ENCODE measurements at regions not wholly inside any gene's neighbourhood (a gene's known extent, or its start where the extent isn't known, plus 50 kb on each side); places are given as distances from the start of the nearest gene placed in this dataset.

DNA sequence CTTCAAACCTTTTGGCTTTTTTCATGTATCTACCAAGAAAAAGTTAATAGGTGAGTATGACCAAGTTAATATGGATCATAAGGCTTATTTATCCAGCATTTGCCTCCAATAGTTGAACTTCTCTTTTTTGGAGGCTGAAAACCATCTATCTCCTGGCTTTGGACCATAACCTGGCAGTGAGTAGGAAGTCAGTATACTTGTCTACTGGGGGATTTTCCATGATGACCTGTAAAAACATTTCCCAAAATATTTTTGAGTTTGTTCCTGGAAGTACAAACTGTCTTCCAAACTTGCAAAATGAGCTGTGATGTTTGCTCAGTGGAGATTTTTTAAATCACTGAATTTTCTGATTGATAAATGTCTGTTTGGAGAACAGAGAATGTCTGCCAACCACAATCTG is 349.9 kb downstream of the FAM47B start:
- TF ChIP-seq, protein P1, sequence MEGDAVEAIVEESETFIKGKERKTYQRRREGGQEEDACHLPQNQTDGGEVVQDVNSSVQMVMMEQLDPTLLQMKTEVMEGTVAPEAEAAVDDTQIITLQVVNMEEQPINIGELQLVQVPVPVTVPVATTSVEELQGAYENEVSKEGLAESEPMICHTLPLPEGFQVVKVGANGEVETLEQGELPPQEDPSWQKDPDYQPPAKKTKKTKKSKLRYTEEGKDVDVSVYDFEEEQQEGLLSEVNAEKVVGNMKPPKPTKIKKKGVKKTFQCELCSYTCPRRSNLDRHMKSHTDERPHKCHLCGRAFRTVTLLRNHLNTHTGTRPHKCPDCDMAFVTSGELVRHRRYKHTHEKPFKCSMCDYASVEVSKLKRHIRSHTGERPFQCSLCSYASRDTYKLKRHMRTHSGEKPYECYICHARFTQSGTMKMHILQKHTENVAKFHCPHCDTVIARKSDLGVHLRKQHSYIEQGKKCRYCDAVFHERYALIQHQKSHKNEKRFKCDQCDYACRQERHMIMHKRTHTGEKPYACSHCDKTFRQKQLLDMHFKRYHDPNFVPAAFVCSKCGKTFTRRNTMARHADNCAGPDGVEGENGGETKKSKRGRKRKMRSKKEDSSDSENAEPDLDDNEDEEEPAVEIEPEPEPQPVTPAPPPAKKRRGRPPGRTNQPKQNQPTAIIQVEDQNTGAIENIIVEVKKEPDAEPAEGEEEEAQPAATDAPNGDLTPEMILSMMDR (IDR thresholded peaks at IDR 0.05) = no peak
- TF ChIP-seq POLR2AphosphoS5 (IDR thresholded peaks at IDR 0.05; ENCODE audit: low read depth, low read length) (no peak), SIN3A (IDR thresholded peaks at IDR 0.05; ENCODE audit: borderline replicate concordance, insufficient read depth, low read depth, low read length) (no peak)
- TF ChIP-seq, protein P2, sequence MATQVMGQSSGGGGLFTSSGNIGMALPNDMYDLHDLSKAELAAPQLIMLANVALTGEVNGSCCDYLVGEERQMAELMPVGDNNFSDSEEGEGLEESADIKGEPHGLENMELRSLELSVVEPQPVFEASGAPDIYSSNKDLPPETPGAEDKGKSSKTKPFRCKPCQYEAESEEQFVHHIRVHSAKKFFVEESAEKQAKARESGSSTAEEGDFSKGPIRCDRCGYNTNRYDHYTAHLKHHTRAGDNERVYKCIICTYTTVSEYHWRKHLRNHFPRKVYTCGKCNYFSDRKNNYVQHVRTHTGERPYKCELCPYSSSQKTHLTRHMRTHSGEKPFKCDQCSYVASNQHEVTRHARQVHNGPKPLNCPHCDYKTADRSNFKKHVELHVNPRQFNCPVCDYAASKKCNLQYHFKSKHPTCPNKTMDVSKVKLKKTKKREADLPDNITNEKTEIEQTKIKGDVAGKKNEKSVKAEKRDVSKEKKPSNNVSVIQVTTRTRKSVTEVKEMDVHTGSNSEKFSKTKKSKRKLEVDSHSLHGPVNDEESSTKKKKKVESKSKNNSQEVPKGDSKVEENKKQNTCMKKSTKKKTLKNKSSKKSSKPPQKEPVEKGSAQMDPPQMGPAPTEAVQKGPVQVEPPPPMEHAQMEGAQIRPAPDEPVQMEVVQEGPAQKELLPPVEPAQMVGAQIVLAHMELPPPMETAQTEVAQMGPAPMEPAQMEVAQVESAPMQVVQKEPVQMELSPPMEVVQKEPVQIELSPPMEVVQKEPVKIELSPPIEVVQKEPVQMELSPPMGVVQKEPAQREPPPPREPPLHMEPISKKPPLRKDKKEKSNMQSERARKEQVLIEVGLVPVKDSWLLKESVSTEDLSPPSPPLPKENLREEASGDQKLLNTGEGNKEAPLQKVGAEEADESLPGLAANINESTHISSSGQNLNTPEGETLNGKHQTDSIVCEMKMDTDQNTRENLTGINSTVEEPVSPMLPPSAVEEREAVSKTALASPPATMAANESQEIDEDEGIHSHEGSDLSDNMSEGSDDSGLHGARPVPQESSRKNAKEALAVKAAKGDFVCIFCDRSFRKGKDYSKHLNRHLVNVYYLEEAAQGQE (IDR thresholded peaks at IDR 0.05; ENCODE audit: insufficient read depth in 1 of 2, low read depth in 2 of 2, low read length in 1 of 2) = no peak

Measured in Panc1 (cell line).